Muscle layer of duodenum (tissue), 2 donors: ENCODE measurements at regions not wholly inside any gene's neighbourhood (a gene's known extent, or its start where the extent isn't known, plus 50 kb on each side); places are given as distances from the start of the nearest gene placed in this dataset.

ENCODE experiments used
- H3K27ac ChIP-seq: one replicate; pipeline ENCODE4 v1.7.0; 2013; ENCODE audit warnings: mild to moderate bottlenecking, low read length
- H3K27me3 ChIP-seq: one replicate; pipeline ENCODE4 v1.7.0; 2013; ENCODE audit warnings: low read depth, mild to moderate bottlenecking, control low read depth, low read length
- H3K36me3 ChIP-seq, 2 donors: one replicate each; pipeline ENCODE4 v1.7.0; 2013; ENCODE audit warnings: low read length in 2 of 2, control low read depth in 1 of 2, mild to moderate bottlenecking in 1 of 2; ENCODE audit not compliant: insufficient read depth in 2 of 2, control insufficient read depth in 1 of 2
- H3K4me1 ChIP-seq, 2 donors: one replicate each; pipeline ENCODE4 v1.7.0; 2013; ENCODE audit warnings: low read length in 2 of 2, mild to moderate bottlenecking in 2 of 2, control low read depth in 1 of 2, moderate library complexity in 1 of 2; ENCODE audit not compliant: insufficient read depth in 2 of 2, control insufficient read depth in 1 of 2
- H3K4me3 ChIP-seq, 2 donors: one replicate each; pipeline ENCODE4 v1.7.0; 2013; ENCODE audit warnings: low read length in 2 of 2, low read depth in 1 of 2, mild to moderate bottlenecking in 1 of 2
- H3K9me3 ChIP-seq, 2 donors: one replicate each; pipeline ENCODE4 v1.7.0; 2013; ENCODE audit warnings: low read length in 2 of 2, control low read depth in 1 of 2, mild to moderate bottlenecking in 1 of 2; ENCODE audit not compliant: control insufficient read depth in 1 of 2
- donor health status: healthy.

DNA sequence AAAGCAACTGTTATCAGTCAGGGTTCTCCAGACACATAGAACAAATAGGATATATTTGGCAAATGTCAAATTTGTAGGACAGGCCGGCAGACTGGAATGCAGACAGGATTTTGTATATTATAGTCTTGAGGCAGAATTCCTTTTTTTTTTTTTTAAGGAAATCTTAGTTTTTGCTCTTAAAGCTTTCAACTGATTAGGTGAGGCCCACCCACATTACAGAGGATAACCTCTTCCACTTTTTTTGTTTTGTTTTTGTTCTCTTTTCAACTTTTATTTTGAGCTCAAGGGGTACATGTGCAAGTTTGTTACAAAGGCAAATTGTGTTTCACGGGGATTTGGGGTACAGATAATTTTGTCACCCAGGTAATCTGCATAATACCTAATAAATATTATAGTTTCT is 350.2 kb upstream of the CHAC2 start:
- H3K4me3 ChIP-seq = no peak overlapping the region
- peaks cover 0 to 3% of the 10 kb centered on the region in 2 donors for H3K9me3 ChIP-seq
- no peaks in the 10 kb centered on the region for H3K4me1 ChIP-seq
- H3K27ac ChIP-seq = no peak overlapping the region
- no peaks in the 10 kb centered on the region for H3K27me3 ChIP-seq
- no peaks in the 10 kb centered on the region for H3K36me3 ChIP-seq

DNA sequence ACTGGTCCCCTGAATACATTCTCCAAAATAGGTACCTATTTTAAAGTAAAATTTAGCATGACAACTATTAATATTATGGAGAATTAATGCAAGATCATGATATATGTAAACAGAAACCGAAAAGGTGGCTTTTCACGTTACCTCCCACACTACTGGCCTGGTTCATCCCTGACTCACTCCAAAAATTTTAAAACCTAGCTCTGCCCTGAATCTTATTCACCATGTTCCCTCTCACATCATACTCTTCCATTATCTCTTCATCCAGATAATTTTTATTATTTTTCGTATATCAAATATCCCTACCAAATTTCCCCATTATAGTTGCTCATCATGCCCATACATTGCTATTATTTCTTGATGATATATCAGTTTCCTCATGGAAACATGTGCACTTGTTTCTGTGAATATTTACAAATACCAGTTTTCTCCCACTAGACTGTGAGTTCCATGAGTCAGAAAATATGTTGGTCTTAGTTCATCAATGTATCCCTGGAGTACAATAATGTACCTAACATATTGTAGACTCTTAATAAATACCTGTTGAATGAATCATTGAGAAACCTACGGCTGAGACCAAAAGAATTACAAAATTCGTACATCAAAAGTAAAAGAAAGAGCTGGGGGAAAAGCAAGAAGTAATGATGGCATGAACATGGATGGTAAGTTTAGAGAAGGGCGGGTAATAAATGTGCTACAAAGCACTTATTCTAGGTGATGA is 360.1 kb upstream of the CHAC2 start:
- Histone ChIP-seq H3K27ac (no peak overlapping the region), H3K4me3 (no peak overlapping the region), H3K4me1 (no peaks in the 10 kb centered on the region), H3K36me3 (no peaks in the 10 kb centered on the region), H3K9me3 (peaks cover 0 to 4% of the 10 kb centered on the region in 2 donors), H3K27me3 (no peaks in the 10 kb centered on the region)

DNA sequence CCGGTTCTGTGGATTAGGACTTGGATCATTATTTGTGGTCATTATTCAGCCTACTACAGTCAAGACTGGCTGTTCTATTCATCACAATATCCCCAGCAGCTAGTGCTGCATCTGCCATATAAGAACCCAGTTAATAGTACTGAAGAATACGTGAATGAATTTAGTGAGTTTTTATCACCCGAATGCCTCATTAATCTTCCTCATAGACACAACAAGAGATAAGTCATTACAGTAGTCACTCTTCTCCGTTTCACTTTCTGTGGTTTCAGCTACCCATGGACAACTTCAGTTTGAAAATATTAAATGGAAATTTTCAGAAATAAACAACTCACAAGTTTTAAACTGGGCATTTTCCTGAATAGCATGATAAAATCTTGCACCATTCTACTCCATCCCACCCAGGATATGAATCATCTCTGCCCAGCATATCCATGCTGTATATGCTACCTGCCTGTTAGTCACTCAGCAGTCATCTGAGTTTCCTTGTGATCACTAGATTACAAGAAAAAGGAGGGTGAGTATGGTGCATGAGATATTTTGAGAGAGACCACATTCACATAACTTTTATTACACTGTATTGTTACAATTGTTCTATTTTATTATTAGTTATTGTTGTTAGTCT is 363.7 kb upstream of the CHAC2 start:
- no peaks in the 10 kb centered on the region for H3K27me3 ChIP-seq
- H3K27ac ChIP-seq = no peak overlapping the region
- H3K9me3 ChIP-seq = peaks cover 0 to 4% of the 10 kb centered on the region in 2 donors
- no peaks in the 10 kb centered on the region for H3K4me1 ChIP-seq
- H3K36me3 ChIP-seq = no peaks in the 10 kb centered on the region
- no peak overlapping the region for H3K4me3 ChIP-seq

DNA sequence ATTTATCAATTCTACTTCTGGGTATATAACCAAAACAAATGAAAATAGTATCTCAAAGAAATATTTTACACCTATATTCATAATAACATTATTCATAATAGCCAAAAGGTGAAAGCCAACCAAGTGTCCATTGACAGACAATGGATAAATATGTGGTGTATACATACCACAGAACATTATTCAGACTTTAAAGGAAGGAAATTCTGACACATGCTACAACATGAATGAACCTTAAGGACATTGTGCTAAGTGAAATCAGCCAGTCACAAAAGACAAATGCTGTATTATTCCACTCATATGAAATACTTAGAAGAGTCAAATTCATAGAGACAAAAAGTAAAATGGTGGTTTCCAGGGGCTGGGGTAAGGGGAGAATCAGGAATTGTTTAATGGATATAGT is 370.5 kb upstream of the CHAC2 start:
- no peaks in the 10 kb centered on the region for H3K36me3 ChIP-seq

DNA sequence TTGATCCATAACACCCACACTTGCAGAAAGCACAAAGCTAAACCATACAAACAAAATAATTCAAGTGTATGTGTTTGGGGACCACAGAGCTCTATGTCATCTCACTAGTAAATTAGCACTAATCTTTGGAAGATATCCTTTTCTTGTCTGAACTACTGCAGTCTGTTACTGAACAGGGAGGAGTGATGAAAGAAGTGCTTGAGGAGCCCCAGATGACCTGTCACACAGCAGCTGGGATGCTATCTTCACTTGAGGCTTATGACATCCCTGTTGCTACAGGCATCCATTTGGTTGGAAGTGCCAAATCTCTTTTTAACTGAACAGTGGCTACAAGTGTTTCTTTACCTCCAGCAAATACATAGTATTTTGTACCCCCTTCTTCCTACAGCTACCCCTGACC is 386.3 kb upstream of the CHAC2 start:
- no peaks in the 10 kb centered on the region for H3K36me3 ChIP-seq
- no peaks in the 10 kb centered on the region for H3K27me3 ChIP-seq
- H3K4me1 ChIP-seq = no peaks in the 10 kb centered on the region
- no peak overlapping the region for H3K27ac ChIP-seq
- H3K4me3 ChIP-seq = no peak overlapping the region
- no peaks in the 10 kb centered on the region for H3K9me3 ChIP-seq

More for the DNA sequence above, 370.5 kb upstream of the CHAC2 start:
- no peak overlapping the region for H3K4me3 ChIP-seq
- H3K4me1 ChIP-seq = no peaks in the 10 kb centered on the region
- H3K9me3 ChIP-seq = no peaks in the 10 kb centered on the region
- H3K27me3 ChIP-seq = no peaks in the 10 kb centered on the region
- H3K27ac ChIP-seq = no peak overlapping the region

DNA sequence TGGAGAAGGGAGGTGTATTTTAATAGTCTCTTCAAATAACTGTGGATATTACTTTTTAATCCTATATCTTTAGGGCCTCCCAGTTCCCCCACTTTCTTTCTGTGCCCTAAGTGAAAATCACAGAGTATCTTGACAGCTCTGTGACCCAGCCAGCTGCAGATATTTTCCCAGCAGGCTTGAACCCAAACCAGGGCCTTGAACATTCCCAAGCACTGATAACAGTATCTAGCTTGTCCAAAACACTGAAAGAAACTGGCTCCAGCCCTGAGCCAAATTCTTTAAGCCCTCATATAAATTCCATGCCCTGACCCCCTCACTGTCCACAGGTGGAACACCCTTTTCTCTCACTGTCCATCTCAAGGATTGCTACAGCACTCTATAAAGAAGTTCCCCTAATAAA is 388.1 kb upstream of the CHAC2 start:
- Histone ChIP-seq H3K27me3 (no peaks in the 10 kb centered on the region), H3K9me3 (no peaks in the 10 kb centered on the region), H3K4me1 (no peaks in the 10 kb centered on the region), H3K27ac (no peak overlapping the region), H3K4me3 (no peak overlapping the region), H3K36me3 (no peaks in the 10 kb centered on the region)

DNA sequence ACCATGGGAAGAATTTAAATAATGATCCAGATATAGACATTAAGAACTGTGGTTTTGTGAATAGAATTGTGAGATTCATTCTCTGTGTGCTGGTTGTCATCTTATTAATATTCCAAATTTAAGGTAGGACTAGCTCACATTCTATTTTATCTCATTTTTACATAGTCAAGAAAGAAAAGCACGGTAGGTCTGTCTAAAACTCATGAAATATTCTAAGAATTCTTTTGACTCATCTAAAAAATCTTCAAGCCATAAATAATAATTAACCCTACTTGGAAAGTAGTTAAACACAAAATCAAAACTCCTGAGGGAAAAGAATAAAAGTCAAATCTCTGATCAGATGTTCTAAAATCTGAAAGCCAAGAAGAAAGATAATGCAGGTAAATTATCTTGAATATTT is 388.8 kb upstream of the CHAC2 start:
- Histone ChIP-seq H3K36me3 (no peaks in the 10 kb centered on the region), H3K27me3 (no peaks in the 10 kb centered on the region), H3K4me1 (no peaks in the 10 kb centered on the region), H3K27ac (no peak overlapping the region), H3K4me3 (no peak overlapping the region), H3K9me3 (no peaks in the 10 kb centered on the region)

DNA sequence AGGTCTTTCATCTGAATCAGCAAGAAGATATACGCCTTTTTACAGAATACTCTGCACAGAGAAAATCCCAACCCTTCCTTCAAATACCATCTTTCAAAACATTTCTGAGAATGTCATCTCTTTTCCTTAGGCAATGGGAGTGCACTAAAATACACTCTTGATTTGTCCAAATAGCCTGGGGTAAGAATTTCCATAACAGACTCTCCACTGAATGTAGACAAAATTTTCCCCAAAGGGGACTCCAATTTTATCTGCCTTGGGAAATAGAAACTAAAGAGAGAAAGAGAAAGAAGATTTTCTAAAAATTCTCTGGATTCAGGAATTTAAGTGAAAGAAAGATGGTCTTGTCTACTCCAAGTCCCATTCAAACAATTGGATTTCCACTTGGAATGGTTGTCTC is 394.5 kb upstream of the CHAC2 start:
- Histone ChIP-seq H3K36me3 (no peaks in the 10 kb centered on the region), H3K27me3 (no peaks in the 10 kb centered on the region), H3K4me3 (no peak overlapping the region), H3K27ac (no peak overlapping the region), H3K4me1 (no peaks in the 10 kb centered on the region), H3K9me3 (no peaks in the 10 kb centered on the region)

DNA sequence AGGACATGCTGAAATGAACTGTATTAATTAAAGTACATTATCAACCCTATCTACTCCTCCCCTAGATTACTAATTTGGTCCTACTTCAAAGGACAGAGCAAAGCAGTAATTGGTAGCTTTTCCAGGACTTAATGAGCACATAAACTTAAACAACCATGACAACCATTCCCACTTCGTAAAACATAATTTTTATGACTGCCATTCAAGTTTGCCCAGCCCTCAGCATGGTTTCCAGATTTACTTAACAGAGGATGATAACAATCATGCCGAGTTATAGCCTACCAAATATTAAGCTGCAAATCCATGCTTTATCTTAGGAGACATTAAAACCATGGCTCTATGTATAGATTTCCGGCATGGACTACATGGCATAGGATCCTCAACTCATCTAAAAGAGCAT is 401.1 kb upstream of the CHAC2 start:
- no peaks in the 10 kb centered on the region for H3K36me3 ChIP-seq

DNA sequence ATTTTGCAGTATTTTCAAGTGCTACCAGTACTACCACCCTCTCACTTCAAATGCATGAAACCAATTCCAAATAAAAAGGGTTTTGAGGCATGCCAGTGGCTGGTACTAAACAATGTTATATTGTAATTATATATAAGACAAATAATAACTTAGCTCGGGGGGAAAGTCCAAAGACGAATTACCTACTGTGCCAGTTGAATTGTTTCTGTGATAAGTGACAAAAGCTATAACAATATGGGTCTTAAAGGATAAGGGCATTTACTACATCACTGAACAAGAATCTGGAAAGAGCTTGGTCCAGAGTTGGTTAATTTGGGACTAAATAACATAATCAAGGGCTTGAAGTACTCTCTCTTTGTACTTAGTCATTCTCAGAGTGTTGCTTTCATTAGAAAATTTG is 404.7 kb upstream of the CHAC2 start:
- no peaks in the 10 kb centered on the region for H3K27me3 ChIP-seq
- no peak overlapping the region for H3K4me3 ChIP-seq
- peaks cover 0 to 6% of the 10 kb centered on the region in 2 donors for H3K9me3 ChIP-seq
- no peaks in the 10 kb centered on the region for H3K36me3 ChIP-seq
- no peaks in the 10 kb centered on the region for H3K4me1 ChIP-seq
- no peak overlapping the region for H3K27ac ChIP-seq

More for the DNA sequence above, 401.1 kb upstream of the CHAC2 start:
- Histone ChIP-seq H3K4me3 (no peak overlapping the region), H3K27me3 (no peaks in the 10 kb centered on the region), H3K4me1 (no peaks in the 10 kb centered on the region), H3K9me3 (peaks cover 0 to 6% of the 10 kb centered on the region in 2 donors), H3K27ac (no peak overlapping the region)

DNA sequence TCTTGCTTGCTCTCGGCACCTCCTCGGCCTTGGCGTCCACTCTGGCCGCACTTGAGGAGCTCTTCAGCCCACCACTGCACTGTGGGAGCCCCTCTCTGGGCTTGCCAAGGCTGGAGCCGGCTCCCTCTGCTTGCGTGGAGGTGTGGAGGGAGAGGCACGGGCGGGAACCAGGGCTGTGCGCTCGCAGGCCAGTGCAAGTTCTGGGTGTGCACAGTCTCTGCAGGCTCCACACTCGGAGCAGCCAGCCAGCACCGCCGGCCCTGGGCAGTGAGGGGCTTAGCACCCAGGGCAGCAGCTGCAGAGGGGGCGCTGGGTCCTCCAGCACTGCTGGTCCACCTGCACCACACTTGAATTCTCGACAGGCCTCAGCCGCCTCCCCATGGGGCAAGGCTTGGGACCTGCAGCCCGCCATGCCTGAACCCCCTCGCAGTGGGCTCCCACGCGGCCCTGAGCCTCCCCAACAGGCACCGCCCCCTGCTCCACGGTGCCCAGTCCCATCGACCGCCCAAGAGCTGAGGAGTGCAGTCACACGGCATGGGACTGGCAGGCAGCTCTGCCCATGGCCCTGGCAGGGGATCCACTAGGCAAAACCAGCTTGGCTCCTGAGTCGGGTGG is 411.2 kb upstream of the CHAC2 start:
- Histone ChIP-seq H3K36me3 (no peaks in the 10 kb centered on the region), H3K4me3 (peak overlapping the region in 1 of 2 donors; percentile 17), H3K4me1 (no peaks in the 10 kb centered on the region), H3K27ac (no peak overlapping the region), H3K27me3 (no peaks in the 10 kb centered on the region), H3K9me3 (peaks cover 0 to 12% of the 10 kb centered on the region in 2 donors)
